CD4-positive, alpha-beta T cell (primary cell): ENCODE measurements at regions not wholly inside any gene's neighbourhood (a gene's known extent, or its start where the extent isn't known, plus 50 kb on each side); places are given as distances from the start of the nearest gene placed in this dataset.

Source experiments
- ATAC-seq: fragments of 200-7000 bp; cut with Tn5 transposase; one replicate; pipeline ENCODE4 v1.10.0; 2022; ENCODE audit warnings: mild to moderate bottlenecking; ENCODE audit not compliant: poor library complexity
- CTCF ChIA-PET: fragments of 350-600 bp; sonication (Branson Sonifier 250); formaldehyde crosslinking; loops from one replicate; lab custom pipeline; 2021; ENCODE audit warnings: antibody characterized with exemption, inconsistent platforms; lab: Charles Lee
- POLR2A ChIA-PET: fragments of 350-600 bp; sonication (Branson Sonifier 250); formaldehyde crosslinking; loops from one replicate; lab custom pipeline; 2021; ENCODE audit warnings: antibody characterized with exemption, inconsistent platforms; lab: Charles Lee
- DNase-seq, 14 experiments: peaks; one replicate each; pipeline ENCODE4 v3.0.0-alpha.2; 2013 to 2020; ENCODE audit warnings: mixed read lengths in 2 of 14
- H3K27ac ChIP-seq, 2 donors: one replicate each; pipeline versions ENCODE4 v1.5.1 to v1.7.0; 2013; ENCODE audit warnings: low read length in 2 of 2, low read depth in 1 of 2, mild to moderate bottlenecking in 1 of 2
- H3K27me3 ChIP-seq, 2 experiments: 1 replicate in 1 of 2; 2 replicates in 1 of 2; pipeline versions ENCODE4 v1.6.1 to v1.7.0; 2013; ENCODE audit warnings: low read length in 2 of 2, control low read depth in 1 of 2, mild to moderate bottlenecking in 1 of 2, moderate library complexity in 1 of 2; ENCODE audit not compliant: insufficient read depth in 2 of 2, control insufficient read depth in 1 of 2
- H3K36me3 ChIP-seq: one replicate; pipeline ENCODE4 v1.6.1; 2013; ENCODE audit warnings: low read length, control low read depth; ENCODE audit not compliant: insufficient read depth
- H3K4me1 ChIP-seq: one replicate; pipeline ENCODE4 v1.6.1; 2013; ENCODE audit warnings: low read length, control low read depth; ENCODE audit not compliant: insufficient read depth
- H3K4me3 ChIP-seq: one replicate; pipeline ENCODE4 v1.5.1; 2013; ENCODE audit warnings: mild to moderate bottlenecking, low read length, moderate library complexity
- H3K9me3 ChIP-seq, 2 experiments: 1 replicate in 1 of 2; 2 replicates in 1 of 2; pipeline versions ENCODE4 v1.6.1 to v1.7.0; 2013; ENCODE audit warnings: low read length in 2 of 2, mild to moderate bottlenecking in 2 of 2, control low read depth in 1 of 2, moderate library complexity in 1 of 2; ENCODE audit not compliant: control insufficient read depth in 1 of 2, insufficient read depth in 1 of 2
- H3K27ac Mint-ChIP-seq: one replicate; pipeline ENCODE4 v1.8.0; 2020; ENCODE audit warnings: mixed read lengths
- H3K27me3 Mint-ChIP-seq: one replicate; pipeline ENCODE4 v1.8.0; 2021; ENCODE audit warnings: mixed read lengths
- H3K36me3 Mint-ChIP-seq: one replicate; pipeline ENCODE4 v1.8.0; 2021; ENCODE audit warnings: low read depth, mixed read lengths
- H3K4me1 Mint-ChIP-seq: one replicate; pipeline ENCODE4 v1.8.0; 2021; ENCODE audit warnings: low read depth, mixed read lengths
- H3K4me3 Mint-ChIP-seq: one replicate; pipeline ENCODE4 v1.8.0; 2020; ENCODE audit warnings: mild to moderate bottlenecking, mixed read lengths
- H3K9me3 Mint-ChIP-seq: one replicate; pipeline ENCODE4 v1.8.0; 2020; ENCODE audit warnings: mixed read lengths
- intact Hi-C, 2 experiments: fragments of 100-400 bp; cut with DNase I in 1 of 2; cut with micrococcal nuclease in 1 of 2; formaldehyde crosslinking; loops; one replicate each; pipeline versions ENCODE4 v1.15.1 to v1.9.0; 2023 to 2025; cut with DNase I, micrococcal nuclease
- TF ChIP-seq, protein P1 (sequence below): fragments of 200-600 bp; IDR thresholded peaks from one replicate; pipeline ENCODE4 v1.8.0; 2022; ENCODE audit warnings: antibody characterized with exemption, mild to moderate bottlenecking

DNA sequence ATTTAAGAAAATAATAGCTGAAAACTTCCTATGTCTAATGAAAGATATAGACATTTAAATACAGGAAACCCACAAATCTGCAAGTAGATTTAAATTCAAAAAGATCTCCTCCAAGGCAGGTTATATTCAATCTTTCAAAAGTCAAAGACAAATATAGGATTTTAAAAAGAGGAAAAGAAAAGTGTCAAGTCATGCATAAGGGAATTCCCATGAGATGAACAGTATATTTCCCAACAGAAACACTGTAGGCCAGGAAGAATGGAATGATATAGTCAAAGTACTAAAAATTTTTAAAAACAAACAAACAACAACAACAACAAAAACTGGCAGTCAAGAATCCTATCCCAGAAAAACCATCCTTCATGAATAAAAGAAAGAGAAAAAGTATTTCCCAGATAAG lies 806.5 kb upstream of the BRINP3 start:
- Mint-ChIP-seq H3K4me3 (no peak overlapping the region), H3K36me3 (no peaks in the 10 kb centered on the region), H3K4me1 (no peaks in the 10 kb centered on the region), H3K9me3 (peaks cover 25% of the 10 kb centered on the region), H3K27ac (no peak overlapping the region), H3K27me3 (no peaks in the 10 kb centered on the region)
- H3K4me1 ChIP-seq, result no peaks in the 10 kb centered on the region
- intact Hi-C loops, result no loop called here
- DNase-seq, result no peak
- ATAC-seq, result no peak
- no peaks in the 10 kb centered on the region for H3K27me3 ChIP-seq
- TF ChIP-seq, protein P1, sequence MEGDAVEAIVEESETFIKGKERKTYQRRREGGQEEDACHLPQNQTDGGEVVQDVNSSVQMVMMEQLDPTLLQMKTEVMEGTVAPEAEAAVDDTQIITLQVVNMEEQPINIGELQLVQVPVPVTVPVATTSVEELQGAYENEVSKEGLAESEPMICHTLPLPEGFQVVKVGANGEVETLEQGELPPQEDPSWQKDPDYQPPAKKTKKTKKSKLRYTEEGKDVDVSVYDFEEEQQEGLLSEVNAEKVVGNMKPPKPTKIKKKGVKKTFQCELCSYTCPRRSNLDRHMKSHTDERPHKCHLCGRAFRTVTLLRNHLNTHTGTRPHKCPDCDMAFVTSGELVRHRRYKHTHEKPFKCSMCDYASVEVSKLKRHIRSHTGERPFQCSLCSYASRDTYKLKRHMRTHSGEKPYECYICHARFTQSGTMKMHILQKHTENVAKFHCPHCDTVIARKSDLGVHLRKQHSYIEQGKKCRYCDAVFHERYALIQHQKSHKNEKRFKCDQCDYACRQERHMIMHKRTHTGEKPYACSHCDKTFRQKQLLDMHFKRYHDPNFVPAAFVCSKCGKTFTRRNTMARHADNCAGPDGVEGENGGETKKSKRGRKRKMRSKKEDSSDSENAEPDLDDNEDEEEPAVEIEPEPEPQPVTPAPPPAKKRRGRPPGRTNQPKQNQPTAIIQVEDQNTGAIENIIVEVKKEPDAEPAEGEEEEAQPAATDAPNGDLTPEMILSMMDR, result no peak
- ChIA-PET POLR2A (no interaction called here), CTCF (no interaction called here)
- H3K4me3 ChIP-seq, result no peak overlapping the region
- H3K9me3 ChIP-seq, result peaks cover 10 to 12% of the 10 kb centered on the region in 2 experiments
- H3K27ac ChIP-seq, result no peak overlapping the region
- no peaks in the 10 kb centered on the region for H3K36me3 ChIP-seq

DNA sequence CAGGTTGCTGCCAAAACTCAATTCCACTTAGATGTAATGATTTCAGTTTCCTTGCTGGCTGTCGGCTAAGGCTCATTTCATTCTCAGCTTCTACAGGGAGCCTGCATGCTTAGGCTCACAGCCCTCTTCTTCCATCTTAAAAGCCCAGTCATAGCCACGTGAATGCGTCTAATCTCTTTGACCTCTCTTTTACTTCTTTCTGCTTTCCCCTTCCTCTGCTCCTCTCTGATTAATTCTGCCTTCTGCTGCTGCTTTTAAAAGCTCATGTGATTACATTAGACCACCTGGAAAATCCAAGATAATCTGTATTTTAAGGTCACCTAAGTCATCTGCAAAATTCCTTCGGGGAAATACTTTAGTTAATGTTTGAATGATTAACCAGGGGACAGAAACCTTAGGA lies 812.8 kb upstream of the BRINP3 start:
- Histone ChIP-seq H3K27ac (no peak overlapping the region), H3K4me3 (no peak overlapping the region), H3K4me1 (no peaks in the 10 kb centered on the region), H3K36me3 (no peaks in the 10 kb centered on the region), H3K27me3 (no peaks in the 10 kb centered on the region), H3K9me3 (peaks cover 0 to 4% of the 10 kb centered on the region in 2 experiments)
- ATAC-seq, result no peak
- TF ChIP-seq, protein P1, result no peak
- ChIA-PET POLR2A (no interaction called here), CTCF (no interaction called here)
- Mint-ChIP-seq H3K9me3 (peaks cover 4% of the 10 kb centered on the region), H3K27ac (no peak overlapping the region), H3K36me3 (no peaks in the 10 kb centered on the region), H3K27me3 (no peaks in the 10 kb centered on the region), H3K4me3 (no peak overlapping the region), H3K4me1 (no peaks in the 10 kb centered on the region)
- DNase-seq, result no peak
- intact Hi-C loops, result no loop called here

DNA sequence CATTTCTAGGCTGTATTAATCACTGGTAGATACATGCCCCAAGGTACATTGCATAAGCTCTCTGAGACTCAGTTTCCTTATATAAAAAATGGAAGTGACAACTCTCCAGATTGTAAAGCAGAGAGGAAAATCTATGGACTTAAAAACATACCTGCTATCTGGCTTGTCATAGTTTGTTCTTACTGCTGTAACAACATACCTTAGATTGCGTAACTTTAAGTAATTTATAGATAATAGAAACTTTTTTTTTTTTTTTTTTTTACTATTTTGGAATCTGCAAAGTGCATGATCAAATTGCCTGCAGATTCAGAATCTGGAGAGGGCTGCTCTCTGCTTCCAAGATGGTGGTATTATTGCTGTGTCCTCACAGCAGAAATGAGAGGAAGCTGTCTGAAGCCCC lies 827.7 kb upstream of the BRINP3 start:
- TF ChIP-seq, protein P1, result no peak
- Histone ChIP-seq H3K27ac (no peak overlapping the region), H3K9me3 (peaks cover 0 to 24% of the 10 kb centered on the region in 2 experiments), H3K36me3 (no peaks in the 10 kb centered on the region), H3K4me3 (no peak overlapping the region), H3K4me1 (no peaks in the 10 kb centered on the region), H3K27me3 (no peaks in the 10 kb centered on the region)
- CTCF ChIA-PET, result no interaction called here
- ATAC-seq, result no peak
- Mint-ChIP-seq H3K4me3 (no peak overlapping the region), H3K4me1 (no peaks in the 10 kb centered on the region), H3K9me3 (peaks cover 22% of the 10 kb centered on the region), H3K36me3 (no peaks in the 10 kb centered on the region), H3K27ac (no peak overlapping the region), H3K27me3 (no peaks in the 10 kb centered on the region)
- intact Hi-C loops, result no loop called here
- POLR2A ChIA-PET, result no interaction called here
- no peak for DNase-seq
